AG04450 (cell line): ENCODE measurements at regions not wholly inside any gene's neighbourhood (a gene's known extent, or its start where the extent isn't known, plus 50 kb on each side); places are given as distances from the start of the nearest gene placed in this dataset.

Experiments used
- CTCF ChIA-PET: fragments of 300-600, 350-600 bp; formaldehyde crosslinking; extraction: SDS; loops from one replicate; lab custom pipeline; 2022; ENCODE audit warnings: antibody characterized with exemption, inconsistent platforms; lab: Charles Lee
- POLR2A ChIA-PET: fragments of 350-600 bp; formaldehyde crosslinking; extraction: SDS; loops from one replicate; lab custom pipeline; 2021; ENCODE audit warnings: antibody characterized with exemption, inconsistent platforms; lab: Yijun Ruan, JAX
- DNase-seq: peaks from one replicate; pipeline ENCODE4 v3.0.0-alpha.2; 2011; ENCODE audit warnings: low read depth, low spot score
- H3K27ac ChIP-seq: one replicate; pipeline ENCODE4 v1.5.1; 2012; ENCODE audit warnings: low read depth, low read length, control low read depth
- H3K27me3 ChIP-seq: one replicate; pipeline ENCODE4 v1.6.0; 2012; ENCODE audit warnings: low read length; ENCODE audit not compliant: control insufficient read depth, insufficient read depth
- H3K4me3 ChIP-seq: 2 replicates; pipeline ENCODE4 v1.5.1; 2011; ENCODE audit warnings: mild to moderate bottlenecking, low read depth, low read length, control low read depth
- H3K9me3 ChIP-seq: 2 replicates; pipeline ENCODE4 v1.5.1; 2012; ENCODE audit warnings: low read length; ENCODE audit not compliant: control insufficient read depth, insufficient read depth
- TF ChIP-seq, protein P1 (sequence below): IDR thresholded peaks from 2 replicates; pipeline ENCODE4 v1.5.1; 2011; ENCODE audit warnings: low read depth, low read length, control low read depth, inconsistent platforms

DNA sequence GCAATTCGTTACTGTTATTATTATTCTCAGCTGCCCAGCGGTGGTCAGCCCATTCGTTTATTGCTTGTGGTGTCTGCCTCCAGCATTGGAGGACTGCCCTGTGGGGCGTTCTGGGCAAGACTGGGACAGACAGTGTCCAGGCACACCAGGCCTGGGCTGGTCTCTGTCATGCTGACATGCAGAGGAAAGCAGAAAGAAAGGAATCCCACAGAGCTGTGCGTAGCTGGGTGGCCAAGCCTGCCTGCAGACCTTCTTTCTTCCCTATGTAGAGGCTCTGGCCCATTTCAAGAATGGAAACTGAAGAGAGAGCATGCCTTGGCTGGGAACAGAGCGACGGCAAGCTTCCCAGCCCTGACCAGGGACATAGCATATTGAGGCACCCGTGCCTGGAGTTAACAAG, 525.3 kb upstream of the TBX3 start:
- Histone ChIP-seq H3K4me3 (no peak overlapping the region), H3K9me3 (peaks cover 3% of the 10 kb centered on the region; the same call in 1 of the 2 replicates), H3K27me3 (no peaks in the 10 kb centered on the region), H3K27ac (no peak overlapping the region)
- POLR2A ChIA-PET: no interaction called here
- CTCF ChIA-PET: no interaction called here
- TF ChIP-seq, protein P1, sequence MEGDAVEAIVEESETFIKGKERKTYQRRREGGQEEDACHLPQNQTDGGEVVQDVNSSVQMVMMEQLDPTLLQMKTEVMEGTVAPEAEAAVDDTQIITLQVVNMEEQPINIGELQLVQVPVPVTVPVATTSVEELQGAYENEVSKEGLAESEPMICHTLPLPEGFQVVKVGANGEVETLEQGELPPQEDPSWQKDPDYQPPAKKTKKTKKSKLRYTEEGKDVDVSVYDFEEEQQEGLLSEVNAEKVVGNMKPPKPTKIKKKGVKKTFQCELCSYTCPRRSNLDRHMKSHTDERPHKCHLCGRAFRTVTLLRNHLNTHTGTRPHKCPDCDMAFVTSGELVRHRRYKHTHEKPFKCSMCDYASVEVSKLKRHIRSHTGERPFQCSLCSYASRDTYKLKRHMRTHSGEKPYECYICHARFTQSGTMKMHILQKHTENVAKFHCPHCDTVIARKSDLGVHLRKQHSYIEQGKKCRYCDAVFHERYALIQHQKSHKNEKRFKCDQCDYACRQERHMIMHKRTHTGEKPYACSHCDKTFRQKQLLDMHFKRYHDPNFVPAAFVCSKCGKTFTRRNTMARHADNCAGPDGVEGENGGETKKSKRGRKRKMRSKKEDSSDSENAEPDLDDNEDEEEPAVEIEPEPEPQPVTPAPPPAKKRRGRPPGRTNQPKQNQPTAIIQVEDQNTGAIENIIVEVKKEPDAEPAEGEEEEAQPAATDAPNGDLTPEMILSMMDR: no peak
- DNase-seq: no peak

DNA sequence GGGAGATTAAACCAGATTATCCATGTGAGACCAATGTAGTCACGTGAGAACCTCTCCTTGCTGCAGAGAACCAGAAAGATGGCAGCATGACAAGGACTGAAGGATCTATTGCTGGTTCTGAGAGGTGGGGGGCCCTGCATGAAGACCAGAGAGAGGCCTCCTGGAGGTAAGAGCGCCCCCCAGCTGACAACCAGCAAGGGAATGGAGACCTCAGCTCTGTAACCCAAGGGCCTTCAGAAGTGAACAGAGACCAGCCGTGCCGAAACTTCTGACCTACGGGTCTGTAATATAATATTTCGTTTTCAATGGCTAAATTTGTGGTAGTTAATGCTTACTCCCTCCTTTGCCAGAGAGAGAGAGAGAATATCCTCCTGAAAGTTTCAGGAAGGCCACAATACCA, 524.1 kb upstream of the TBX3 start:
- Histone ChIP-seq H3K9me3 (peaks cover 3% of the 10 kb centered on the region; the same call in 1 of the 2 replicates), H3K27me3 (no peaks in the 10 kb centered on the region), H3K4me3 (no peak overlapping the region), H3K27ac (no peak overlapping the region)
- ChIA-PET CTCF (no interaction called here), POLR2A (no interaction called here)
- TF ChIP-seq, protein P1: no peak
- DNase-seq: no peak

DNA sequence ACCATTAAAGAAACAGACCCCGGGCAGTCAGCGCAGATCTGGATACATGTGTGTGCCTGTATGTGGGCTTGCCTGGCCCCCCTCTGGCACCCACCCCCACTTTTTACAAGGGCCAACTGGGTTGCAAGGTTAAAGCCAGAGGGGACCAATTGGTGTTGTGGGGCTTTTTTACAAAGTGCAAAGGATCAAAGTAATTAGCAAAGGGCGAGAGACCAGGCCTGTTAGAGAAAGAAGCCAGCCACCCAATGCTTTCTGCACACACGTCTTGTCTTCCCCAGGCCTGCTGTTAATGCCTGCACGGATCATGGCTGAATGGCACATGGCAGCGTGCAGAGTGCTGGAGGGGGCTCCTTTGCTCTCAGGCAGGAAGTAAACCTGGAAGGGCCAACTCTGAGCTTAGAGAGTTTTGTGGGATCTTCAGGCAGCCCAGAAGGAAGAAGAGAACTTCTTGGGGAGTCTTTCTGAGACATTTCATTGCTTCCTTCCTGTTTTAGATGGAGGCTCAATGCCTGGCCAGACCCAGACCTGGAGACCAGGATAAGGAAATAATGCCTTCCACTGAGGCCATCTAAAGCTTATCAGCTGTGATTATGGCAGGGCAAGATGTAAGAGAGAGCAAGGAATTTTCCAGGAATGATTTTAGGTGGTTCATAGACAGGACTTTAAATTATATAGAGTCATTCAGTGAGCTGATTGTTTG, 523.4 kb upstream of the TBX3 start:
- no peak overlapping the region for H3K27ac ChIP-seq
- CTCF ChIA-PET: no interaction called here
- DNase-seq: no peak
- H3K27me3 ChIP-seq: no peaks in the 10 kb centered on the region
- TF ChIP-seq, protein P1: no peak
- POLR2A ChIA-PET: no interaction called here
- H3K9me3 ChIP-seq: peaks cover 3% of the 10 kb centered on the region; the same call in 1 of the 2 replicates
- no peak overlapping the region for H3K4me3 ChIP-seq

DNA sequence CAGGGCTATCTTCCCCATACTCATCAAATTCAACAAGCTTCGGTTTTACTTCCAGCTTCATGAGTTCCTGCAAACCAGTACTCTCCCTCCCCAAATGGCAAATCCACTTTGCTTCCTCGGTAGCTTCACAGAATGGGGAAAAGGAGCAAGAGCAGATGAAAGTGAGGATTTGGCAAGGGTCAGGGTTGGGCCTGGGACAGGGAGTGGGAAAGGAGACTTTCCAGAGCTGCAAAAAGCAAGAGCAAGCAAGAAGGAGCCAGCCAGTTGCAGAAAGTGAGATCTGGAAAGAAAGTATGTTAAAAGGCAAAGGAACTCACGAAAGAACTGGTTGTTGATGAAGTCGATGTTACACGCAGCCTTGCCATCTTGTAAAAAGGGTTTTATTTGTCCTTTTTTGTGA, 522.8 kb upstream of the TBX3 start:
- H3K27me3 ChIP-seq: no peaks in the 10 kb centered on the region
- DNase-seq: no peak
- TF ChIP-seq, protein P1: no peak
- ChIA-PET POLR2A (no interaction called here), CTCF (no interaction called here)
- H3K9me3 ChIP-seq: no peaks in the 10 kb centered on the region
- H3K4me3 ChIP-seq: no peak overlapping the region
- no peak overlapping the region for H3K27ac ChIP-seq

DNA sequence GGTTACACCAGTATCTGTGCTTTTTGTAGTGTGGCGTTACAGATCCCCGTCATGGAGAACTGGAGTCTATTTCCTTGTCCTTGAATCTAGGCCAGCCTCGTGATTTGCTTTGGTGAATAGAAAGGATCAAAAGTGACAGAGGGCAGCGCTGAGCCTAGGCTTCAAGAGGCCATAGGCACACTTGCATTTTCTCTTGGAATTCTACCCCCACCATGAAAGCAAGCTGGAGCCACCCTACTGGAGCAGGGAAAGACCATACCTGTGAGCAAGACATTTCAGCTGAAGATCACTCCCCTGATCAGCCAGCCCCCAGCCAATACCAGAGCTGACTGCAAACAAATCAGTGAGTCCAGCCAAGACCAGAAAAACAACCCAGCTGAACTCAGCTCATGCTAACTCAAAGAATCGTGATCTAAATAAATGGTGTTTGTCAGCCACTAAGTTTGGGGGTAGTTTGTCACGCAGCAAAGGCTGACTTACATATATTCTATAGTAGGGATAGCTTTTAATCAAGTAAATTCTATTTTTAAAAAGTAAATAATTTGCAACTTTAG, 521.9 kb upstream of the TBX3 start:
- ChIA-PET POLR2A (no interaction called here), CTCF (interaction anchor here (1.2 kb wide), 1 partner anchor 521 kb away, joined by 3 read pairs; no protein-coding TSS in a partner anchor)
- Histone ChIP-seq H3K9me3 (no peaks in the 10 kb centered on the region), H3K27me3 (no peaks in the 10 kb centered on the region), H3K4me3 (no peak overlapping the region), H3K27ac (no peak overlapping the region)
- TF ChIP-seq, protein P1: no peak
- no peak for DNase-seq
